ENCODE measurements at regions not wholly inside any gene's neighbourhood (a gene's known extent, or its start where the extent isn't known, plus 50 kb on each side); places are given as distances from the start of the nearest gene placed in this dataset.

- H3K4me3 ChIP-seq = no peak overlapping the region
- no peak overlapping the region for H3K27ac ChIP-seq
Measured at GRCh38 chr20:11724097-11724496, 193.6 kb upstream of the BTBD3 start.

- no peak overlapping the region for H3K4me3 ChIP-seq
Measured at GRCh38 chr20:11726026-11726425, 191.7 kb upstream of the BTBD3 start.

GRCh38 chr20:11727708-11728107 lies 190.0 kb upstream of the BTBD3 start:
- no peak overlapping the region for H3K27ac ChIP-seq

More at GRCh38 chr20:11726026-11726425, 191.7 kb upstream of the BTBD3 start:
- no peak overlapping the region for H3K27ac ChIP-seq

GRCh38 chr20:11728937-11729336 lies 188.8 kb upstream of the BTBD3 start:
- Histone ChIP-seq H3K27ac (no peak overlapping the region), H3K4me3 (no peak overlapping the region)

More at GRCh38 chr20:11727708-11728107, 190.0 kb upstream of the BTBD3 start:
- no peak overlapping the region for H3K4me3 ChIP-seq

- H3K27ac ChIP-seq = no peak overlapping the region
- no peak overlapping the region for H3K4me3 ChIP-seq
Measured at GRCh38 chr20:11729806-11730205, 187.9 kb upstream of the BTBD3 start.

GRCh38 chr20:11734431-11734830 lies 183.3 kb upstream of the BTBD3 start:
- H3K27ac ChIP-seq = no peak overlapping the region
- no peak overlapping the region for H3K4me3 ChIP-seq

- Histone ChIP-seq H3K4me3 (no peak overlapping the region), H3K27ac (no peak overlapping the region)
Measured at GRCh38 chr20:11738852-11739251, 178.8 kb upstream of the BTBD3 start.

GRCh38 chr20:11740975-11741374 lies 176.7 kb upstream of the BTBD3 start:
- H3K27ac ChIP-seq = no peak overlapping the region

GRCh38 chr20:11745145-11745544 lies 172.5 kb upstream of the BTBD3 start:
- H3K4me3 ChIP-seq = no peak overlapping the region
- H3K27ac ChIP-seq = no peak overlapping the region

More at GRCh38 chr20:11740975-11741374, 176.7 kb upstream of the BTBD3 start:
- no peak overlapping the region for H3K4me3 ChIP-seq

- Histone ChIP-seq H3K27ac (no peak overlapping the region), H3K4me3 (no peak overlapping the region)
Measured at GRCh38 chr20:11748436-11748835, 169.3 kb upstream of the BTBD3 start.

- Histone ChIP-seq H3K4me3 (no peak overlapping the region), H3K27ac (no peak overlapping the region)
Measured at GRCh38 chr20:11752336-11752735, 165.4 kb upstream of the BTBD3 start.

GRCh38 chr20:11753155-11753554 lies 164.5 kb upstream of the BTBD3 start:
- H3K27ac ChIP-seq = no peak overlapping the region
- no peak overlapping the region for H3K4me3 ChIP-seq

- Histone ChIP-seq H3K27ac (no peak overlapping the region), H3K4me3 (no peak overlapping the region)
Measured at GRCh38 chr20:11754451-11754850, 163.2 kb upstream of the BTBD3 start.

GRCh38 chr20:11755071-11755841 lies 162.4 kb upstream of the BTBD3 start:
- Histone ChIP-seq H3K27ac (no peak overlapping the region), H3K4me3 (no peak overlapping the region)

GRCh38 chr20:11761497-11761896 lies 156.2 kb upstream of the BTBD3 start:
- H3K4me3 ChIP-seq = no peak overlapping the region
- no peak overlapping the region for H3K27ac ChIP-seq

GRCh38 chr20:11766961-11767360 lies 150.7 kb upstream of the BTBD3 start:
- Histone ChIP-seq H3K4me3 (no peak overlapping the region), H3K27ac (no peak overlapping the region)

GRCh38 chr20:11769825-11770224 lies 147.9 kb upstream of the BTBD3 start:
- Histone ChIP-seq H3K4me3 (no peak overlapping the region), H3K27ac (no peak overlapping the region)

- Histone ChIP-seq H3K4me3 (no peak overlapping the region), H3K27ac (no peak overlapping the region)
Measured at GRCh38 chr20:11772226-11772730, 145.4 kb upstream of the BTBD3 start.

GRCh38 chr20:11776687-11777086 lies 141.0 kb upstream of the BTBD3 start:
- no peak overlapping the region for H3K4me3 ChIP-seq
- no peak overlapping the region for H3K27ac ChIP-seq

- no peak overlapping the region for H3K27ac ChIP-seq
- no peak overlapping the region for H3K4me3 ChIP-seq
Measured at GRCh38 chr20:11777387-11778205, 140.1 kb upstream of the BTBD3 start.

GRCh38 chr20:11778206-11778570 lies 139.5 kb upstream of the BTBD3 start:
- H3K4me3 ChIP-seq = no peak overlapping the region
- H3K27ac ChIP-seq = no peak overlapping the region

All from skin epidermis (tissue), 12 donors.